DND-41 (cell line): ENCODE measurements at regions not wholly inside any gene's neighbourhood (a gene's known extent, or its start where the extent isn't known, plus 50 kb on each side); places are given as distances from the start of the nearest gene placed in this dataset.

Experiments used
- CTCF ChIP-seq: IDR thresholded peaks from 2 replicates; pipeline ENCODE4 v1.5.1; 2012; ENCODE audit warnings: borderline replicate concordance, low read length, moderate library complexity, mild to moderate bottlenecking; ENCODE audit not compliant: poor library complexity, severe bottlenecking; ENCODE audit errors: extremely low read depth
- EZH2 ChIP-seq: IDR thresholded peaks from 3 replicates; pipeline ENCODE4 v1.6.1; 2012; ENCODE audit warnings: borderline replicate concordance, low read depth, mild to moderate bottlenecking, moderate library complexity, low read length, inconsistent platforms; ENCODE audit not compliant: severe bottlenecking

DNA sequence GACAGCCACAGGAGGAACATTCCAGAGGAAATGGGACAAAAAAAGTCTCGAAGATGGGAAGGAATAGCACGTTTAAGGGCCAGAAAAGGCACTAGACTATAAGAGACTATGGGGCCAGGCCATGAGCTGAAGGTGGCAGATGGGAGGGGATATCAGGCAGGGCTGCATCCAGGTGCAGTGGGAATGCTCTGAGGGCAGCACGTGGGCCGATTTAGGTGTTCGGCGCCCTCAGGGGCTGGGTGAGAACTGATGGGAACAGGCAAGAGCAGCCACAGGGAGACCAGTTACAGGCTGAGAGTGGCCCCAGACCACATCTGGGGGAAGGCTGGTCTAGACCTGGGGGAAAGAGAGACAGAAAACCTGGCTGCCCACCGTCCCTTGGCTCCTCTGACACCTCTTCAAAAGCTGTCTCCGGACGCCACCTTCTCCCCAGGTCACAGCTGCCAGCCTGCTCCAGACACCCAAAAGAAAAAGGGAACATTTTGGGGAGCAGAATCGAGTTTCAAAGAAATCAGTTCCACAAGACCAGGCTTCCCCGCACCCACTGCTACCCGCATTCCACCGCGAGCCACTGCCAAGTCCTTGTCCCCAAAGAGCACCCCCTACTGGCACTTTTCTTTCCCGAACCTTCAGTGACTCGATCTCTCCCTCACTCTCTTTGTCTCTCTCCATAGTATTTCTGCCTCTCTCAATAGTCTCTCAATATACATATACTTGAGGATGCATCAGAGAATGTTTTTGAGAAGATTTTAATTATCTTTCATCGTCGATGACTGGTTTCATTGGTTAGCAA, 190.1 kb upstream of the AGAP1 start:
- peak; percentile 25 for TF ChIP-seq CTCF
- no peak for TF ChIP-seq EZH2
